Hepatic stellate cell (primary cell): ENCODE measurements at regions not wholly inside any gene's neighbourhood (a gene's known extent, or its start where the extent isn't known, plus 50 kb on each side); places are given as distances from the start of the nearest gene placed in this dataset.

Experiments used
- DNase-seq: peaks from one replicate; pipeline ENCODE4 v3.0.0; 2011; ENCODE audit warnings: low spot score

- peak; percentile 84 for DNase-seq
Measured at GRCh38 chr3:193780810-193781478, 187.9 kb downstream of the OPA1 start.

- no peak for DNase-seq
Measured at GRCh38 chr3:193782276-193782647, 189.3 kb downstream of the OPA1 start.

GRCh38 chr3:193782747-193783146, 189.7 kb downstream of the OPA1 start:
- no peak for DNase-seq

GRCh38 chr3:193783166-193783896, 190.3 kb downstream of the OPA1 start:
- no peak for DNase-seq

- DNase-seq = no peak
Measured at GRCh38 chr3:193784822-193785221, 191.8 kb downstream of the OPA1 start.

- DNase-seq = no peak
Measured at GRCh38 chr3:193787496-193787870, 194.5 kb downstream of the OPA1 start.

GRCh38 chr3:193788189-193788991, 195.4 kb downstream of the OPA1 start:
- peak; percentile 69 for DNase-seq

GRCh38 chr3:193789455-193789854, 196.4 kb downstream of the OPA1 start:
- DNase-seq = no peak

- no peak for DNase-seq
Measured at GRCh38 chr3:193790086-193790990, 197.3 kb downstream of the OPA1 start.

GRCh38 chr3:193791041-193792032, 198.3 kb downstream of the OPA1 start:
- no peak for DNase-seq

- no peak for DNase-seq
Measured at GRCh38 chr3:193793123-193793522, 200.1 kb downstream of the OPA1 start.

- no peak for DNase-seq
Measured at GRCh38 chr3:193794002-193794881, 201.2 kb downstream of the OPA1 start.

- no peak for DNase-seq
Measured at GRCh38 chr3:193795062-193795690, 202.2 kb downstream of the OPA1 start.

GRCh38 chr3:193796089-193796488, 203.1 kb downstream of the OPA1 start:
- no peak for DNase-seq

- DNase-seq = no peak
Measured at GRCh38 chr3:193797566-193797965, 204.6 kb downstream of the OPA1 start.

- DNase-seq = no peak
Measured at GRCh38 chr3:193798051-193798450, 205.0 kb downstream of the OPA1 start.

- no peak for DNase-seq
Measured at GRCh38 chr3:193800138-193801043, 207.4 kb downstream of the OPA1 start.

- DNase-seq = no peak
Measured at GRCh38 chr3:193801097-193801496, 208.1 kb downstream of the OPA1 start.
